Sigmoid colon (tissue), 6 donors: ENCODE measurements at regions not wholly inside any gene's neighbourhood (a gene's known extent, or its start where the extent isn't known, plus 50 kb on each side); places are given as distances from the start of the nearest gene placed in this dataset.

Experiments
- DNase-seq: peaks from one replicate; pipeline ENCODE4 v3.0.0-alpha.2; 2019
- H3K27ac ChIP-seq, 4 donors: fragments of 200-600 bp; sonication (generic); one replicate each; pipeline ENCODE4 v1.5.1; 2016 to 2019; ENCODE audit warnings: mild to moderate bottlenecking in 1 of 4
- H3K27me3 ChIP-seq, 3 donors: fragments of 200-600 bp; sonication (generic); one replicate each; pipeline ENCODE4 v1.5.1; 2019; ENCODE audit warnings: mild to moderate bottlenecking in 1 of 3
- H3K36me3 ChIP-seq, 4 donors: fragments of 200-600 bp; sonication (generic); one replicate each; pipeline ENCODE4 v1.5.1; 2016 to 2019
- H3K4me1 ChIP-seq, 4 donors: fragments of 200-600 bp; sonication (generic); one replicate each; pipeline ENCODE4 v1.5.1; 2017 to 2019
- H3K4me3 ChIP-seq, 4 donors: fragments of 200-600 bp; sonication (generic); one replicate each; pipeline ENCODE4 v1.5.1; 2017 to 2019; ENCODE audit warnings: mild to moderate bottlenecking in 2 of 4, moderate library complexity in 1 of 4
- H3K9me3 ChIP-seq, 4 donors: fragments of 200-600 bp in 3 of 4; sonication (generic) in 3 of 4; one replicate each; pipeline versions ENCODE4 v1.5.1 to v1.6.1; 2013 to 2019
- EP300 ChIP-seq, 4 donors: sonication (generic); formaldehyde crosslinking; IDR thresholded peaks; one replicate each; pipeline ENCODE4 v1.6.1; 2017; ENCODE audit warnings: antibody characterized with exemption in 4 of 4
- POLR2A ChIP-seq, 2 donors: fragments of 450-650 bp; IDR thresholded peaks; one replicate each; pipeline ENCODE4 v1.6.1; 2016; ENCODE audit warnings: antibody characterized with exemption in 2 of 2, mild to moderate bottlenecking in 2 of 2, moderate library complexity in 2 of 2
- POLR2AphosphoS5 ChIP-seq, 4 donors: sonication (generic); formaldehyde crosslinking; IDR thresholded peaks; one replicate each; pipeline ENCODE4 v1.6.1; 2017; ENCODE audit warnings: antibody characterized with exemption in 4 of 4
- WGBS, 2 donors: extraction: QIAGEN DNeasy Blood & Tissue Kit; methylation state at CpG; one replicate each; pipeline ENCODE4 v1.1.7; 2013; 5-methylcytosine and 5-hydroxymethylcytosine counted together
- intact Hi-C: fragments of 100-400 bp; cut with DNase I; formaldehyde crosslinking; loops from one replicate; pipeline ENCODE4 v1.15.1; 2023
- TF ChIP-seq, protein P1 (sequence below), 4 experiments: fragments of 450-650 bp in 3 of 4; fragments of 200-600 bp in 1 of 4; IDR thresholded peaks; one replicate each; pipeline ENCODE4 v1.5.1; 2016 to 2019; ENCODE audit warnings: antibody characterized with exemption in 4 of 4, mild to moderate bottlenecking in 3 of 4, moderate library complexity in 2 of 4
- donor health status: healthy with polysubstance abuse.
- donor health status: healthy.

DNA sequence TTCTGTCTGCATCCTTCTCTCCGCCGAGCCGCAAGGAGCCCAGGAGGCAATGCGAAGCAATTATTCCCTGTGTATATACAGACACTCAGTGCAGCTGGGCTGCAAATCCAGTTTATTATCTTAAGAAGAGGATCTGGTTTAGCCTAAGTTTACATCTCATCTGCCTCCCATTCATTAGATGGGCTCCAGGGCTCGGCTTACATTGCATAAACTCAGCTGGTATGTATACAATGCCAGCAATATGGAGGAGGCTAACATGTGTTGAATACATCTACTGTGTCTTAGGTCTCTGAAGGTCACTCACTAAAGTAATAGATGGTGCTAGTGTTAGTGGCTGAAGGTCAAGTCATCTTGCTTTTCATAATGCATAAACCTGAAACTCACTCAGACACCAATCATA is 996.8 kb downstream of the KCNMA1 start:
- Histone ChIP-seq H3K27ac (peak overlapping the region; percentile 32 to 81 (median 80)), H3K4me1 (peaks cover 0 to 64% (median 47%) of the 10 kb centered on the region in 4 donors), H3K4me3 (no peak overlapping the region), H3K27me3 (no peaks in the 10 kb centered on the region), H3K9me3 (no peaks in the 10 kb centered on the region), H3K36me3 (no peaks in the 10 kb centered on the region)
- intact Hi-C loops = loop anchor here (2.0 to 10.0 kb wide), 3 partner anchors 84 to 388 kb away; no protein-coding TSS in a partner anchor
- WGBS, 2 donors = 77 to 88% methylated on average over 5 of the region's 5 CpGs
- DNase-seq = no peak
- TF ChIP-seq, protein P1, sequence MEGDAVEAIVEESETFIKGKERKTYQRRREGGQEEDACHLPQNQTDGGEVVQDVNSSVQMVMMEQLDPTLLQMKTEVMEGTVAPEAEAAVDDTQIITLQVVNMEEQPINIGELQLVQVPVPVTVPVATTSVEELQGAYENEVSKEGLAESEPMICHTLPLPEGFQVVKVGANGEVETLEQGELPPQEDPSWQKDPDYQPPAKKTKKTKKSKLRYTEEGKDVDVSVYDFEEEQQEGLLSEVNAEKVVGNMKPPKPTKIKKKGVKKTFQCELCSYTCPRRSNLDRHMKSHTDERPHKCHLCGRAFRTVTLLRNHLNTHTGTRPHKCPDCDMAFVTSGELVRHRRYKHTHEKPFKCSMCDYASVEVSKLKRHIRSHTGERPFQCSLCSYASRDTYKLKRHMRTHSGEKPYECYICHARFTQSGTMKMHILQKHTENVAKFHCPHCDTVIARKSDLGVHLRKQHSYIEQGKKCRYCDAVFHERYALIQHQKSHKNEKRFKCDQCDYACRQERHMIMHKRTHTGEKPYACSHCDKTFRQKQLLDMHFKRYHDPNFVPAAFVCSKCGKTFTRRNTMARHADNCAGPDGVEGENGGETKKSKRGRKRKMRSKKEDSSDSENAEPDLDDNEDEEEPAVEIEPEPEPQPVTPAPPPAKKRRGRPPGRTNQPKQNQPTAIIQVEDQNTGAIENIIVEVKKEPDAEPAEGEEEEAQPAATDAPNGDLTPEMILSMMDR (IDR thresholded peaks at IDR 0.05) = no peak
- TF ChIP-seq EP300 (IDR thresholded peaks at IDR 0.05) (peak in 2 of 4 donors; percentile 8 to 48), POLR2A (IDR thresholded peaks at IDR 0.05) (no peak), POLR2AphosphoS5 (IDR thresholded peaks at IDR 0.05) (peak; percentile 29 to 84 (median 78))

DNA sequence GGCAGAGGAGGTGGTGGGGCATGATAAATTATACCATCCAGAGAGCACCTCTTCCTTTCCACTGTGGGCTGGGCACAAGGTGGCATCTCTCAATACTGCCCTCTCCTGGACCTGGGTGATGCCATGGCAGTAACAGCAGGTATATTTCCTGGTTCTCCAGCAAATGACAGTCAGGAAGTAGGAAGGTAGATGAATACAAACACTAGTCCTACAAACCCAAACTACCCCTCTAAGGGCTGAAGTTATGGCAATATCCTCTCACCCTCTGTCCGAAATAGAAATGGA is 1004.9 kb downstream of the KCNMA1 start:
- Histone ChIP-seq H3K27me3 (no peaks in the 10 kb centered on the region), H3K9me3 (no peaks in the 10 kb centered on the region), H3K4me3 (no peak overlapping the region), H3K36me3 (no peaks in the 10 kb centered on the region), H3K27ac (no peak overlapping the region), H3K4me1 (peaks cover 0 to 17% (median 14%) of the 10 kb centered on the region in 4 donors)
- no peak for DNase-seq
- TF ChIP-seq EP300 (IDR thresholded peaks at IDR 0.05) = no peak
- TF ChIP-seq POLR2AphosphoS5 (IDR thresholded peaks at IDR 0.05) = no peak
- no peak for TF ChIP-seq POLR2A (IDR thresholded peaks at IDR 0.05)
- TF ChIP-seq, protein P1 (IDR thresholded peaks at IDR 0.05) = no peak
- intact Hi-C loops = no loop called here
- 55 to 80% methylated on average over 1 of the region's 1 CpG for WGBS, 2 donors

DNA sequence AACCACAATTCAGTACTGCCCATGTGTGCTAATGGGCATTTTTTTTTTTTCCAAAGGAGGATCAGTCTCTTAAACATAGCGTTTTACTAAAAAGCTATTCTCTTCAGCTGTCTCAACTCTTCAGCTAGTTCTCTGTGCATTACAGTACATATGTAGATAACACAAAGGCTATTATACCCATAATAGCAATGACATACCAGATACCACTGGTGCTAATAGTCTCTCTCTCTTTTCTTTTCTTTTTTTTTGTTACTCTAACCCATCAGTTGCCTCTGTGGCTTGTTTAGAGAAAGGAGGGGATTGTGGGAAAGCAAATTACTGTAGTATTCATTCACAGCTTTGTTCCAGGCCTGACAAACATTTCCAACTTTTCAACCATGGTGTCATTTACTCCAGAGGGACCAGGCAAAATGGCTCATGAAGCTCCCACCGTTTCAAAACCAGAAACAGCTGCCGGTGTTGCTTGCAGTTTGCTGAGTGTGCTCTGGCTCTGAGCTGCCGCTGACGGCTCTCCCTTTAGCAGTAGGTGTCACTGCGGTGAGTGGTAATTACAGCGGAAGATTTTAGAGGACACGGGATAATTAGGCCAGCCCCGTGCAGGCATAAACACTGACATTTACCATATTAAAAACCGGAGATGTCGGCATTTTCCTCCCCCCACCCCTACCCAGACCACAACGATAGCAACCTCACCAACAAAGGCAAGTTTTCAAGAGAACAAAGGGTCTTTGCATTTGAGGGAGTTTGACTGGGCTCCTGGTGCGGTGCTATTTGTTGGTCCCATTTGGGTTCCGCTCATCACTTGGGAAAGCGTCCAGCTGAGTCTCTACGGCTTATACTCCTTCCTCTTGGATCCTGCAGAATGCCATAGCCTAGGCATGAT is 1005.5 kb downstream of the KCNMA1 start:
- Histone ChIP-seq H3K4me3 (no peak overlapping the region), H3K9me3 (no peaks in the 10 kb centered on the region), H3K4me1 (peaks cover 0 to 17% (median 14%) of the 10 kb centered on the region in 4 donors), H3K27ac (peak overlapping the region in 2 of 4 donors; percentile 1), H3K27me3 (no peaks in the 10 kb centered on the region), H3K36me3 (no peaks in the 10 kb centered on the region)
- DNase-seq = no peak
- WGBS, 2 donors = 49 to 67% methylated on average over 16 of the region's 16 CpGs
- no peak for TF ChIP-seq POLR2A (IDR thresholded peaks at IDR 0.05)
- no peak for TF ChIP-seq EP300 (IDR thresholded peaks at IDR 0.05)
- no peak for TF ChIP-seq POLR2AphosphoS5 (IDR thresholded peaks at IDR 0.05)
- TF ChIP-seq, protein P1 (IDR thresholded peaks at IDR 0.05) = no peak
- intact Hi-C loops = no loop called here

DNA sequence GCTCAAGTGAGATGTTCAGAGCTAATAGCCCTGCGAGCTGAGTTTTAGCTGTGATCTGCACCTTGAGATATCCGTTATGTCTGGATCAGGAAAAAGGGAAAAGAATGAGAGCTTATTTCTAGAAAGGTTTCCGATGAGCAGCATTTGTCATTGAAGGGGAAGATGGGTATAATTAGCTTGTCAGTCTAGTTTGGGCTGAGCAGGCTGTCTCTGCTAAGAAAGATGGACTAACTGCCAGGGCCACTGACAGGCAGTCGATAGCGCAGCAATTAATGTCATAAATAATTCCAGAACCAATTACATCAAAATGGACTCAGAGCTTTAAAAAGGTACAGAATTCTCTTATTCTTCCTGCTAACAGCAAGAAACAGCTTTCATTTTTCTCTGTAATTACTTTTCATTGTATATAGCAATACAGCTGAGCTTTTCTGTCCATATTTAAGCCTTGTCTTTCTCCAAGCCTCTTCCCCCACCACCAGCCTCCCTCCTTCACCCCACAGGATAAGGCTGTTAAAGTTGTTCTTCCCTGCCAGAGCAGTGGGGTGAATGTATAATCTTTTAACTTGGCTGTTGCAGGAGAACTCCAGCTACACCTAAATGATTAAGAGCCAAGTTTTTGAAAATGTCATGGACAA is 1006.5 kb downstream of the KCNMA1 start:
- H3K27me3 ChIP-seq = no peaks in the 10 kb centered on the region
- H3K4me3 ChIP-seq = no peak overlapping the region
- TF ChIP-seq, protein P1 (IDR thresholded peaks at IDR 0.05) = no peak
- intact Hi-C loops = no loop called here
- WGBS, 2 donors = 90 to 97% methylated on average over 5 of the region's 5 CpGs
- DNase-seq = no peak
- H3K9me3 ChIP-seq = no peaks in the 10 kb centered on the region
- H3K27ac ChIP-seq = peak overlapping the region in 2 of 4 donors; percentile 24 to 32
- peaks cover 0 to 24% (median 21%) of the 10 kb centered on the region in 4 donors for H3K4me1 ChIP-seq
- H3K36me3 ChIP-seq = no peaks in the 10 kb centered on the region
